K562 (cell line): ENCODE measurements at regions not wholly inside any gene's neighbourhood (a gene's known extent, or its start where the extent isn't known, plus 50 kb on each side); places are given as distances from the start of the nearest gene placed in this dataset.

Experiments
- FIP1L1 ChIP-seq: fragments of 200-400 bp; formaldehyde crosslinking; IDR thresholded peaks from 2 replicates; pipeline ENCODE4 v1.6.1; 2018; ENCODE audit warnings: mild to moderate bottlenecking, low read depth, low read length; ENCODE audit not compliant: poor library complexity, severe bottlenecking
- HLTF ChIP-seq: fragments of 450-650 bp; IDR thresholded peaks from 2 replicates; pipeline ENCODE4 v1.6.1; 2016
- MAFG ChIP-seq: fragments of 450-650 bp; conservative IDR thresholded peaks from 2 replicates; pipeline ENCODE4 v1.6.1; 2016; ENCODE audit warnings: missing genetic modification characterization, missing compliant biosample characterization
- NFE2L1 ChIP-seq: fragments of 450-650 bp; IDR thresholded peaks from 2 replicates; pipeline ENCODE4 v1.6.1; 2016; ENCODE audit warnings: missing genetic modification characterization, low read depth, mild to moderate bottlenecking, missing compliant biosample characterization, moderate library complexity, borderline replicate concordance
- TEAD1 ChIP-seq, 2 experiments: fragments of 450-650 bp in 1 of 2; sonication (generic) in 1 of 2; formaldehyde crosslinking; IDR thresholded peaks; 2 replicates each; pipeline versions ENCODE4 v1.4.0 to v1.8.0; 2020 to 2022; ENCODE audit warnings: mild to moderate bottlenecking in 2 of 2, missing genetic modification reagents in 1 of 2
- ZNF3 ChIP-seq: fragments of 250-450 bp; sonication (Bioruptor Pico); IDR thresholded peaks from 2 replicates; pipeline ENCODE4 v1.5.0; 2021; ENCODE audit warnings: mild to moderate bottlenecking, moderate library complexity
- ZNF316 ChIP-seq: fragments of 450-650 bp; IDR thresholded peaks from 2 replicates; pipeline ENCODE4 v1.6.1; 2016
- ZNF77 ChIP-seq: fragments of 250-450 bp; sonication (Bioruptor Pico); IDR thresholded peaks from 2 replicates; pipeline ENCODE4 v1.5.0; 2020
- TF ChIP-seq, protein P1 (sequence below): fragments of 450-650 bp; IDR thresholded peaks from 2 replicates; pipeline ENCODE4 v1.6.1; 2016; ENCODE audit warnings: low read depth
- TF ChIP-seq, protein P2 (sequence below): fragments of 150-350 bp; IDR thresholded peaks from 2 replicates; pipeline ENCODE4 v1.6.1; 2014; ENCODE audit warnings: low read depth, mild to moderate bottlenecking, low read length, borderline replicate concordance
- TF ChIP-seq, protein P3 (sequence below): fragments of 450-650 bp; formaldehyde crosslinking; IDR thresholded peaks from 2 replicates; pipeline ENCODE4 v1.4.0; 2020; ENCODE audit warnings: mild to moderate bottlenecking, moderate library complexity
- TF ChIP-seq, protein P4 (sequence below), 2 experiments: IDR thresholded peaks; 2 replicates each; pipeline ENCODE4 v1.6.1; 2011; ENCODE audit warnings: borderline replicate concordance in 1 of 2, control low read depth in 1 of 2, low read depth in 1 of 2, low read length in 1 of 2, mild to moderate bottlenecking in 1 of 2, mixed read lengths in 1 of 2, moderate library complexity in 1 of 2; ENCODE audit not compliant: insufficient read depth in 1 of 2, insufficient read length in 1 of 2, poor library complexity in 1 of 2, severe bottlenecking in 1 of 2; ENCODE audit errors: extremely low read depth in 1 of 2

DNA sequence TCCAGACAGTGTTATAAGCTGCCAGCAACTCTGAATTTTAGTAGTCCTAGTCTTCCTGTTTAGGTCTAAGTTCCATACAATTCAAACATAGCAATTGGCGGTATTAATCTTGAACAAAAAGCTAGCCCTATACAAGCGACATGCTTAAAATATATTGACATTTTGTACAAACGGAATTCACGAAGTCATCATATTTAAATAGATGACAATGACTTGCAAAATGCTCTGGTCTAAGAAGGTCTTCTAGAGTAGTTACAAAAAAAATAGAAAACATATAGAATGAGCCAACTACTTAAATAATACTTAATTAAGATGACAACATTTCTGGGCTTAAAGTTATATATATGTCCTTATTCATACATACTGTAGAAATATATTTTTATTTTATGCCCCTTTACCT, 446.6 kb downstream of the ANKRD7 start (continued):
- TF ChIP-seq, protein P1, sequence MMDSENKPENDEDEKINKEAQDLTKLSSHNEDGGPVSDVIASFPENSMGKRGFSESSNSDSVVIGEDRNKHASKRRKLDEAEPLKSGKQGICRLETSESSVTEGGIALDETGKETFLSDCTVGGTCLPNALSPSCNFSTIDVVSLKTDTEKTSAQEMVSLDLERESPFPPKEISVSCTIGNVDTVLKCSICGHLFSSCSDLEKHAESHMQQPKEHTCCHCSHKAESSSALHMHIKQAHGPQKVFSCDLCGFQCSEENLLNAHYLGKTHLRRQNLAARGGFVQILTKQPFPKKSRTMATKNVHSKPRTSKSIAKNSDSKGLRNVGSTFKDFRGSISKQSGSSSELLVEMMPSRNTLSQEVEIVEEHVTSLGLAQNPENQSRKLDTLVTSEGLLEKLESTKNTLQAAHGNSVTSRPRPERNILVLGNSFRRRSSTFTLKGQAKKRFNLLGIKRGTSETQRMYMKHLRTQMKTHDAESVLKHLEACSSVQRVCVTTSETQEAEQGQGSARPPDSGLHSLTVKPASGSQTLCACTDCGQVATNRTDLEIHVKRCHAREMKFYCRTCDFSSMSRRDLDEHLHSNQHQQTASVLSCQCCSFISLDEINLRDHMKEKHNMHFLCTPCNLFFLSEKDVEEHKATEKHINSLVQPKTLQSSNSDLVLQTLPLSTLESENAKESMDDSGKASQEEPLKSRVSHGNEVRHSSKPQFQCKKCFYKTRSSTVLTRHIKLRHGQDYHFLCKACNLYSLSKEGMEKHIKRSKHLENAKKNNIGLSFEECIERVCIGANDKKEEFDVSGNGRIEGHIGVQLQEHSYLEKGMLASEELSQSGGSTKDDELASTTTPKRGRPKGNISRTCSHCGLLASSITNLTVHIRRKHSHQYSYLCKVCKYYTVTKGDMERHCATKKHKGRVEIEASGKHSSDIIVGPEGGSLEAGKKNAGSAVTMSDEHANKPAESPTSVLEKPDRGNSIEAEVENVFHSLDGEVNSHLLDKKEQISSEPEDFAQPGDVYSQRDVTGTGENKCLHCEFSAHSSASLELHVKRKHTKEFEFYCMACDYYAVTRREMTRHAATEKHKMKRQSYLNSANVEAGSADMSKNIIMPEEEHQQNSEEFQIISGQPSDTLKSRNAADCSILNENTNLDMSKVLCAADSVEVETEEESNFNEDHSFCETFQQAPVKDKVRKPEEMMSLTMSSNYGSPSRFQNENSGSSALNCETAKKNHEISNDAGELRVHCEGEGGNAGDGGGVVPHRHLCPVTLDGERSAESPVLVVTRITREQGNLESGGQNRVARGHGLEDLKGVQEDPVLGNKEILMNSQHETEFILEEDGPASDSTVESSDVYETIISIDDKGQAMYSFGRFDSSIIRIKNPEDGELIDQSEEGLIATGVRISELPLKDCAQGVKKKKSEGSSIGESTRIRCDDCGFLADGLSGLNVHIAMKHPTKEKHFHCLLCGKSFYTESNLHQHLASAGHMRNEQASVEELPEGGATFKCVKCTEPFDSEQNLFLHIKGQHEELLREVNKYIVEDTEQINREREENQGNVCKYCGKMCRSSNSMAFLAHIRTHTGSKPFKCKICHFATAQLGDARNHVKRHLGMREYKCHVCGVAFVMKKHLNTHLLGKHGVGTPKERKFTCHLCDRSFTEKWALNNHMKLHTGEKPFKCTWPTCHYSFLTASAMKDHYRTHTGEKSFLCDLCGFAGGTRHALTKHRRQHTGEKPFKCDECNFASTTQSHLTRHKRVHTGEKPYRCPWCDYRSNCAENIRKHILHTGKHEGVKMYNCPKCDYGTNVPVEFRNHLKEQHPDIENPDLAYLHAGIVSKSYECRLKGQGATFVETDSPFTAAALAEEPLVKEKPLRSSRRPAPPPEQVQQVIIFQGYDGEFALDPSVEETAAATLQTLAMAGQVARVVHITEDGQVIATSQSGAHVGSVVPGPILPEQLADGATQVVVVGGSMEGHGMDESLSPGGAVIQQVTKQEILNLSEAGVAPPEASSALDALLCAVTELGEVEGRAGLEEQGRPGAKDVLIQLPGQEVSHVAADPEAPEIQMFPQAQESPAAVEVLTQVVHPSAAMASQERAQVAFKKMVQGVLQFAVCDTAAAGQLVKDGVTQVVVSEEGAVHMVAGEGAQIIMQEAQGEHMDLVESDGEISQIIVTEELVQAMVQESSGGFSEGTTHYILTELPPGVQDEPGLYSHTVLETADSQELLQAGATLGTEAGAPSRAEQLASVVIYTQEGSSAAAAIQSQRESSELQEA = no peak
- TF ChIP-seq, protein P2, sequence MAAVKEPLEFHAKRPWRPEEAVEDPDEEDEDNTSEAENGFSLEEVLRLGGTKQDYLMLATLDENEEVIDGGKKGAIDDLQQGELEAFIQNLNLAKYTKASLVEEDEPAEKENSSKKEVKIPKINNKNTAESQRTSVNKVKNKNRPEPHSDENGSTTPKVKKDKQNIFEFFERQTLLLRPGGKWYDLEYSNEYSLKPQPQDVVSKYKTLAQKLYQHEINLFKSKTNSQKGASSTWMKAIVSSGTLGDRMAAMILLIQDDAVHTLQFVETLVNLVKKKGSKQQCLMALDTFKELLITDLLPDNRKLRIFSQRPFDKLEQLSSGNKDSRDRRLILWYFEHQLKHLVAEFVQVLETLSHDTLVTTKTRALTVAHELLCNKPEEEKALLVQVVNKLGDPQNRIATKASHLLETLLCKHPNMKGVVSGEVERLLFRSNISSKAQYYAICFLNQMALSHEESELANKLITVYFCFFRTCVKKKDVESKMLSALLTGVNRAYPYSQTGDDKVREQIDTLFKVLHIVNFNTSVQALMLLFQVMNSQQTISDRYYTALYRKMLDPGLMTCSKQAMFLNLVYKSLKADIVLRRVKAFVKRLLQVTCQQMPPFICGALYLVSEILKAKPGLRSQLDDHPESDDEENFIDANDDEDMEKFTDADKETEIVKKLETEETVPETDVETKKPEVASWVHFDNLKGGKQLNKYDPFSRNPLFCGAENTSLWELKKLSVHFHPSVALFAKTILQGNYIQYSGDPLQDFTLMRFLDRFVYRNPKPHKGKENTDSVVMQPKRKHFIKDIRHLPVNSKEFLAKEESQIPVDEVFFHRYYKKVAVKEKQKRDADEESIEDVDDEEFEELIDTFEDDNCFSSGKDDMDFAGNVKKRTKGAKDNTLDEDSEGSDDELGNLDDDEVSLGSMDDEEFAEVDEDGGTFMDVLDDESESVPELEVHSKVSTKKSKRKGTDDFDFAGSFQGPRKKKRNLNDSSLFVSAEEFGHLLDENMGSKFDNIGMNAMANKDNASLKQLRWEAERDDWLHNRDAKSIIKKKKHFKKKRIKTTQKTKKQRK = no peak
- no peak for TF ChIP-seq TEAD1 (CRISPR knock-in tag; IDR thresholded peaks at IDR 0.05)
- peak; percentile 94 for TF ChIP-seq ZNF316
- TF ChIP-seq ZNF3 (CRISPR knock-in tag) = no peak
- TF ChIP-seq NFE2L1 (tag) = peak; percentile 44; the same call in 1 of the 2 replicates
- no peak for TF ChIP-seq ZNF77 (CRISPR knock-in tag)
- peak; percentile 81 for TF ChIP-seq MAFG
- TF ChIP-seq, protein P3, sequence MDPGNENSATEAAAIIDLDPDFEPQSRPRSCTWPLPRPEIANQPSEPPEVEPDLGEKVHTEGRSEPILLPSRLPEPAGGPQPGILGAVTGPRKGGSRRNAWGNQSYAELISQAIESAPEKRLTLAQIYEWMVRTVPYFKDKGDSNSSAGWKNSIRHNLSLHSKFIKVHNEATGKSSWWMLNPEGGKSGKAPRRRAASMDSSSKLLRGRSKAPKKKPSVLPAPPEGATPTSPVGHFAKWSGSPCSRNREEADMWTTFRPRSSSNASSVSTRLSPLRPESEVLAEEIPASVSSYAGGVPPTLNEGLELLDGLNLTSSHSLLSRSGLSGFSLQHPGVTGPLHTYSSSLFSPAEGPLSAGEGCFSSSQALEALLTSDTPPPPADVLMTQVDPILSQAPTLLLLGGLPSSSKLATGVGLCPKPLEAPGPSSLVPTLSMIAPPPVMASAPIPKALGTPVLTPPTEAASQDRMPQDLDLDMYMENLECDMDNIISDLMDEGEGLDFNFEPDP (CRISPR knock-in tag) = no peak
- no peak for TF ChIP-seq FIP1L1
- no peak for TF ChIP-seq HLTF
- TF ChIP-seq, protein P4, sequence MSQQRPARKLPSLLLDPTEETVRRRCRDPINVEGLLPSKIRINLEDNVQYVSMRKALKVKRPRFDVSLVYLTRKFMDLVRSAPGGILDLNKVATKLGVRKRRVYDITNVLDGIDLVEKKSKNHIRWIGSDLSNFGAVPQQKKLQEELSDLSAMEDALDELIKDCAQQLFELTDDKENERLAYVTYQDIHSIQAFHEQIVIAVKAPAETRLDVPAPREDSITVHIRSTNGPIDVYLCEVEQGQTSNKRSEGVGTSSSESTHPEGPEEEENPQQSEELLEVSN (IDR thresholded peaks at IDR 0.05; ENCODE audit: borderline replicate concordance in 1 of 2, extremely low read depth in 1 of 2, insufficient read depth in 1 of 2, insufficient read length in 1 of 2, low read depth in 1 of 2, low read length in 1 of 2, poor library complexity in 1 of 2, severe bottlenecking in 1 of 2) = no peak
